ENCODE measurements at regions not wholly inside any gene's neighbourhood (a gene's known extent, or its start where the extent isn't known, plus 50 kb on each side); places are given as distances from the start of the nearest gene placed in this dataset.

- no peak for TF ChIP-seq CTCF (IDR thresholded peaks at IDR 0.05)
- no peak for TF ChIP-seq POLR2AphosphoS5 (IDR thresholded peaks at IDR 0.05)
These were observed 110.3 kb downstream of the C17orf67 start for GRCh38 chr17:56723421-56723820.

All from stomach (tissue), 4 donors.